ENCODE measurements at regions not wholly inside any gene's neighbourhood (a gene's known extent, or its start where the extent isn't known, plus 50 kb on each side); places are given as distances from the start of the nearest gene placed in this dataset.

GRCh38 chr1:59075021-59075420, 221.9 kb upstream of the FGGY start:
- DNase-seq (ENCODE audit: extremely low read depth, low read depth, low spot score): no peak

DNA sequence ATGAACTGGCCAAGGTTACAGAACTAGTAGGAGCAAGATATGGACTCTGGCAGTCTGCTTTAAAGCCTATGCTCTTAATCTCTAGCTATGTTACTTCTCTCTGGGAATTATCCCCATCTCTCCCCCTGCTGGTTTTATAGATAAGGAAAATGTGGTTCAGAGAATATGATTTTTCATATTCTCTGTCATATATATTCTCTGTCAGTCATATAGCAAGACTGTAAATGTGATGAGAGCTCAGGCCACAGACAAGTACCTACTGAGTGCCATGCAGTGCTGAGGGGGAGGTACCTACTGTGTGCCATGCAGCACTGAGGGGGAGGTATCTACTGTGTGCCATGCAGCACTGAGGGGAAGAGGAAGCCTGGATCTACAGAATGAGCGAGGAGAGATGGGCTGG, 220.3 kb upstream of the FGGY start:
- DNase-seq (ENCODE audit: extremely low read depth, low read depth, low spot score): no peak

DNA sequence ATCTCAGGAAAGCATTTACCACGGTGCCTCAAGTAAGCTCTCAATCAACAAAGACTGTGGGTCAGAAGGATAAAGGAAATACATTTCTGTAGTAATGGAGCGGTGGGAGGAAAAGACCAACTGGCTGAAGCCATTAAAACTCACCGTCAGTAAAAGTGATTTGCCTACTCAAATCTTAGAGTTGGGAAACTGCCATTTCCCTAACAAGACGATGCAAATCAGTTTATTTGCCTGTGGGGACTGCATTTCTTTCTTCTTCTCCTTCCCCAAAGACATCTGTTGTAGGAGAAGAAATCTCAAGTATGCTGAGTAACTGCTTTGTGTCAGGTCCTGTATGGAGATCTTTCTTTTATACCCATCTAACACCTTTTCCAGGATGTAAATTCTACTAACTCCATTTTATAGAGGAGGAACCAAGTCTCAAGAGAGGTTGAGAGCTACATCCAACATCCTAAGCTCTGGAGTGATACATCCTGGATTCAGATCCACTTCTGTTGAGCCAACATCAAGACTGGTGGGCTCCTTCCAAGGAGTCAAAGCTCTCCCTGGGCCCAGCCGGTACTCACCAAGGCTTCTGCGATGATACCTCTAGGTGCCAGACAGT, 219.3 kb upstream of the FGGY start:
- DNase-seq (ENCODE audit: extremely low read depth, low read depth, low spot score): no peak

DNA sequence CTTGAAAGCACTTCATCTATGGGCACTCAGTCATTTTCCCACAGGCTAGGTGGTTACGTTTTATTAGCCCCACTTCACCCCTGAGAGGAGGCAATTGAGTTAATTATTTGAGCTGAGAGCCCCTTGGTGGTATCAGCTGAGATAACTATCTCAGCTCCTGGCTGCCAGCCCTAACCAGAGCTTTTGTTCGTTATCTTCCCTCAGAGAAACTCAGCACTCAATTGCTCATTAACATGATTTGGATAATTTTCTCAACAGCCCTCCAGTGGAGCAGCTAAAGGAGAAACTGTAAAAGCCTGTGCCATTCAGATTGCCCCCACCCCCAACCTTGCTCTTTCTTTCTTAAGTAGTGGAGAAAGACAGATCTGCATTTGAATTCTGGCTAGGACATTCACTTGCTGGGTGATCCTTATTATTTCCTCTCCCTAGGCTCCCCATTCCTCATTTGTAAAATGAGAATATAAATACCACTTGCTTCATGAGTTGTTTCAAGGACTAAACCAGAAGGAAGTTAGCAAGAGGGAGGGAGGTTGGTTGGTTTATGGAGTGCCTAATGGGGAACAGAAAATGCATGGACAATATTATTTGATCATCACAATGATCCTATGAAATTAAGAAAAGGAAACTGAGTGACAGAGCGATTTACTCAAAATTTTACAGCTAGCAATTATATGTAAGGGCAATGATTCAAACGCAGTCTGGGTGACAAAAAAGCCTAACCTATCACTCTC, 218.7 kb upstream of the FGGY start:
- DNase-seq (ENCODE audit: extremely low read depth, low read depth, low spot score): no peak

GRCh38 chr1:59078866-59079265, 218.0 kb upstream of the FGGY start:
- DNase-seq (ENCODE audit: extremely low read depth, low read depth, low spot score): no peak

GRCh38 chr1:59079434-59080140, 217.3 kb upstream of the FGGY start:
- no peak for DNase-seq (ENCODE audit: extremely low read depth, low read depth, low spot score)

GRCh38 chr1:59081181-59081580, 215.7 kb upstream of the FGGY start:
- no peak for DNase-seq (ENCODE audit: extremely low read depth, low read depth, low spot score)

DNA sequence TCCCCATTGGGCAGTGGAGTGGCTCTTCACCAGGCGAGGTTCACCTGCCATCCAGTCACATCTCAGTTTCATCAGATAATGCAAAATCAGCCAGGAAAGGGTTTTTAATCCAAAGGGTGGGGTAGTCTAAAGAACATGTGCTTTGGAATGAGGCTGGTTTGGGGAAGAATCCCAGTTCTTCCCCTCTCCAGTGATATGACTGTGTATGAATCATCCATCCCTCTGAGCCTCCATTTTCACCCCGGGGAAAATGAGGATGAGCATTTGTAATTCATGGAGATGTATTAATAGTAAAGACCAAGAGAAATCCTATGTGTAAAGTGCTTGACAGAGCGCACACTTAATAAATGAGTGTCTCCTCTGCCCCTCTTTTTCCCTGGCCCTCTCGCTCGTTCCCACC, 215.1 kb upstream of the FGGY start:
- DNase-seq (ENCODE audit: extremely low read depth, low read depth, low spot score): no peak

DNA sequence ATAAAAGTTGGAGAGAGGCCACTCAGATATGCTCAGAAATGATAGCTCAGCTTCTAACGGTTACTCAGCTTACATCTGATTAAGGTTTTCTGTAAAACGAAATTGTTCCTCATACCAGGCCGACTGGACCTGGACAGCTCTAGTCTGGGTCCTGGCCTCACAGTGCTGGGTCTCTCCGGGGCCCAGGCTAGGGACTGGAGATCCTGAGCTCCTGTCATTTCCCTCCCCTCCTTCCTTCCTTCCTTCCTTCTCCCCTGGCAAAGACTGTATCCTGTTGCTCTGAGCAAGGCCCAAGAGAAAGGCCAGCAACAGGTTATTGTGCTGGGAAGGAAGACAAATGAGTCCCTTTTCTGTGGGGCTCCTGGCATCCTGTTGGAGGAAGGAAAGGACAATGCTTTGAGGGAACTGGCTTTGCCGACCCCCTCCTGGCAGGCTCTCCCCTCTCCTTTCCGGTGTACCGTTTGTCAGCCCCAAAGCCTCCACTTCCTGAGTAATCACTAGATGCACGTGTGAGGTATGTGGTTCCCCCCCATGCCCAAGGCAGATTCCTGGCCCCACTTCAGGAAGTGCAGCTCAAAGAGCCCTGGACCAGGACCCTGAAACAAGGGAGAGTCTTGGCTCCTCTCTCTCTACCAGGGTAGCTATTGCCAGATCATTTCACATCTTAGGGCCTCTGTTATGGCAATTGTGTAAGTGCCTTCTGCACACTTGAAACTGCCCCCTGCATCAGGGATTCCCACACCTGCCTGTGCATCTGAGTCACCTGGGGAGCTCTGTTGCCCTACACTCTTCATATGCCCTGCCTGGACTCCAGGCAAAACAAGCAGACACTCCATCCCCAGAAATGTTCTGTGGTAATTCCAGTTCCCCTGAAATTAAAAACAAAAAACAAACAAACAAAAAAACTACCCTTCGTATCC, 212.7 kb upstream of the FGGY start:
- no peak for DNase-seq (ENCODE audit: extremely low read depth, low read depth, low spot score)

- DNase-seq (ENCODE audit: extremely low read depth, low read depth, low spot score): no peak
Measured at GRCh38 chr1:59085101-59085500, 211.8 kb upstream of the FGGY start.

DNA sequence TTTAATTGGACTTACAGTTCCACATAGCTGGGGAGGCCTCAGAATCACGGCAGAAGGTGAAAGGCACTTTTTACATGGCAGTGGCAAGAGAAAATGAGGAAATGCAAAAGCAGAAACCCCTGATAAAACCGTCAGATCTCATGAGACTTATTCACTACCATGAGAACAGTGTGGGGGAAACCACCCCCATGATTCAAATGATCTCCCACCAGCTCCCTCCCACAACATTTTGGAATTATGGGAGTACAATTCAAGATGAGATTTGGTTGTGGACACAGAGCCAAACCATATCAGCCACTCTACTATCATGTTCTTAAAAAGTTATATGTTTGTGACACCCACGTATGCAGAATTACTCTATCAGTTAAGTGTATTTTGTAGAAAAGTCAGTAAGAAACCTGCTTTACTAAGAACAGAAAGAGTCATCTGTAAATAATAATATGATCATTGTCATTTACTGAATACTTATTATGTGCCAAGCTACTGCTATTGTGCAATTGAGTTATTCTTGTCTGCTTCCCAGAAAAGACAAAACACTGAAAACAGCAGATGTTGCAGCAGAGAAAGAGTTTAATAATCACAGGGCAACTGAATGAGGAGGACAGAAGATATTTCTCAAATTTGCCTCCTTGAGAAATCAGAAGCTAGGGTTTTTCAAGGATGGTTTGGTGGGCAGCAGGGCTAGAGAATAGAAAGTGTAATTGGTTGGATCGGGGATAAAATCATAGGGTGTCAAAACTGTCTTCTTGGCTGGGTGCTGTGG, 207.7 kb upstream of the FGGY start:
- no peak for DNase-seq (ENCODE audit: extremely low read depth, low read depth, low spot score)

DNA sequence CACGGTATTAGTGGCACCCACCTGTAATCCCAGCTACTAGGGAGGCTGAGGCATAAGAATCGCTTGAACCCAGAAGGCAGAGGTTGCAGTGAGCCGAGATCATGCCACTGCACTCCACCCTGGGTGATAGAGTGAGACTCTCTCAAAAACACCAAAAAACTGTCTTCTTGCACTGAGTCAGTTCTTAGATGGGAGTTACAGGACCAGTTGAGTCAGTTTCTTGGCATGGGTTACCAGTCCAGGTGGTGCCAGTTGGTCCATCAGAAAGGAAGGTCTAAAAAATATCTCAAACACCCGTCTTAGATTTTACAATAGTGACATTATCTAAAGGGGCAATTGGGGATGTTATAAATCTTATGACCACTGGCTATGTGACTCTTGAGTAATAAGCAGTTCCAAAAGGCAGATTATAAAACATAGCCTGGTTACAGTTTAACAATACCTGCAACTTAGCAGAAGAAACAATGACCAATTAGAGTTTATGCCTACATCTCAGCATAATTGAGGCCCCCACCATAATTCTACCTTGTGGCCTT, 206.9 kb upstream of the FGGY start:
- DNase-seq (ENCODE audit: extremely low read depth, low read depth, low spot score): no peak

GRCh38 chr1:59092126-59092525, 204.8 kb upstream of the FGGY start:
- DNase-seq (ENCODE audit: extremely low read depth, low read depth, low spot score): no peak

GRCh38 chr1:59094001-59094400, 202.9 kb upstream of the FGGY start:
- no peak for DNase-seq (ENCODE audit: extremely low read depth, low read depth, low spot score)

DNA sequence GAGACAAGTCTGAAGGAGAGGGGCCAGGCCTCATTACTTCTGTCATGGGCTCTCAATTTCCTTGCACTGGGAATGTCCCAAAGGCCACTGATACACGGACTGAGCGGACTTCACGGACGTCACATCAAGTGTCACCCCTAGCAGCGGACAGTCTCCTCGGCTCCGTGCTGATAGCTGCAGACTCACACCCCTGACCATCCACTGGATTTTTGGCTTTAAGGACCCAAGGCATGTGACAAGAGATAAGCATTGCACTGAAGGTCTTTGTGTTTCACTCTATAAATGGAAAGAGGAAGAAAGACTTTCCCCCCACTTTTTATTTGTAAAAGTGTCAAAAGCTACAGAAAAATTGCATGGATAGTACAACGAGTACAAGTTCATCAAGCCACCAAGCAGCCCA, 200.4 kb upstream of the FGGY start:
- DNase-seq (ENCODE audit: extremely low read depth, low read depth, low spot score): no peak

GRCh38 chr1:59098655-59099054, 198.2 kb upstream of the FGGY start:
- no peak for DNase-seq (ENCODE audit: extremely low read depth, low read depth, low spot score)

DNA sequence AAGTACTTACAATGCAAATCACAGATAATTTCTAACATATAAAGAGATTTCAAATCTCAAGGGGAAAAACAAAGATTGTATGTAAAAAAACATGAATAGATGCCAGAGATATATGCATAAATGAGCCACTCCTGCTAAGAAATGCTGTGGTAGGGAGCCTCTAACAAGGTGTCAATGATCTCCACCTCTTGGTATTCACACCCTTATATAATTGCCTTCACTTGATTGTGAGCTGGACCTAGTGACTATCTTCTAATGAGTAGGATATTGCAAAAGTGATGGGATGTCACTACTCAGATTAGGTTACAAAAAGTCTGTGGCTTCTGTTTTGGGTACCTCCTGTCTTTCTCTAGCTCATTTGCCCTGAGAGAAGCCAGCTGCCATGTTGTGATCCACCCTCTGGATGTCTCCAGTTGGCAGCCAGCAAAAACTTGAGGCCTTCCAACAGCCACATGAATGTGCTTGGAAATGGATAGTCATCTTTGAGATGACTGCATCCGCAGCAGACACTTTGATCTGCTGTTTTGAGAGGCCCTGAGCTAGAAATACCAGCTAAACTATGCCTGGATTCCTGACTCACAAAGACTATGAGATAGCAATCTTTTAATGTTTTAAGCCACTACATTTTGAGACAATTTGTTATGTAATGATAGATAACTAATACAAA, 196.1 kb upstream of the FGGY start:
- no peak for DNase-seq (ENCODE audit: extremely low read depth, low read depth, low spot score)

DNA sequence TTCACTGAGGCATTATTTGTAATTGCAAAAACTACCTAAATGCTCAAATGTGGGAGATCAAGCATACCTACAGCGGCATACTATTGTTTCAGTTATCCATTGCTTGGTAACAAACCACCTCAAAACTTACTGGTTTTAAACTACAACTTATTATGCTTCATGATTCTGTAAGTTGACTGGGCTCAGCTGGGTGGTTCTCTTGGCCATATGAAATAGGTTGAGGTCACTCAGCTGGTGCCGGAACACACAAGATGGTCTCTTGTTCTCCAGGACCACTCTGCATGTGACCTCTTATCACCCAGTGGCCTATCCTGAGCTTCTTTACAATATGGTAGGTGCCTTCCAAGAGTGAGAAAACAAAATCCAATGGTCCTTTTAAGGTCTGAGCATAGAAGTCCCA, 195.4 kb upstream of the FGGY start:
- DNase-seq (ENCODE audit: extremely low read depth, low read depth, low spot score): no peak

- no peak for DNase-seq (ENCODE audit: extremely low read depth, low read depth, low spot score)
Measured at GRCh38 chr1:59103457-59103856, 193.4 kb upstream of the FGGY start.
